ENCODE measurements at regions not wholly inside any gene's neighbourhood (a gene's known extent, or its start where the extent isn't known, plus 50 kb on each side); places are given as distances from the start of the nearest gene placed in this dataset.

DNA sequence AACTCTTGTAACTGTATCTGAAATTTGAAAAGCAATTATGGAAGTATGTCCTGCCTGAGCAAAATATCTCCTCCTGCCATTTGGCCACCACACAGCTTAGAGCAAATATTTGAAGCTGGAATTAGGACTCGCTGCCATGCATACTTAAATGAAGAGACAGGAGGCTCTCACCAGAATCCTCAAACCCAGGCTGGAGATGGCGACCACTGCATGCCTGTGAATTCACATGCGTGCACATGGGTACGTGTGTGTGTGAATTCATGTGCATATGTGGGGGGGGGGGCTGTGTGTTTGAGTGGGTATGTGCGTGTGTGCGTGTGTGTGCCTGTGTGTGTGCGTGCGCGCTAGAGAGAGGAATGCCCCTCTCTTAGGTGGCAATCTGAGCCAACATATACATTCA lies 84.1 kb upstream of the IRX1 start:
- no peak for TF ChIP-seq POLR2A (IDR thresholded peaks at IDR 0.05)
- TF ChIP-seq, protein P1, sequence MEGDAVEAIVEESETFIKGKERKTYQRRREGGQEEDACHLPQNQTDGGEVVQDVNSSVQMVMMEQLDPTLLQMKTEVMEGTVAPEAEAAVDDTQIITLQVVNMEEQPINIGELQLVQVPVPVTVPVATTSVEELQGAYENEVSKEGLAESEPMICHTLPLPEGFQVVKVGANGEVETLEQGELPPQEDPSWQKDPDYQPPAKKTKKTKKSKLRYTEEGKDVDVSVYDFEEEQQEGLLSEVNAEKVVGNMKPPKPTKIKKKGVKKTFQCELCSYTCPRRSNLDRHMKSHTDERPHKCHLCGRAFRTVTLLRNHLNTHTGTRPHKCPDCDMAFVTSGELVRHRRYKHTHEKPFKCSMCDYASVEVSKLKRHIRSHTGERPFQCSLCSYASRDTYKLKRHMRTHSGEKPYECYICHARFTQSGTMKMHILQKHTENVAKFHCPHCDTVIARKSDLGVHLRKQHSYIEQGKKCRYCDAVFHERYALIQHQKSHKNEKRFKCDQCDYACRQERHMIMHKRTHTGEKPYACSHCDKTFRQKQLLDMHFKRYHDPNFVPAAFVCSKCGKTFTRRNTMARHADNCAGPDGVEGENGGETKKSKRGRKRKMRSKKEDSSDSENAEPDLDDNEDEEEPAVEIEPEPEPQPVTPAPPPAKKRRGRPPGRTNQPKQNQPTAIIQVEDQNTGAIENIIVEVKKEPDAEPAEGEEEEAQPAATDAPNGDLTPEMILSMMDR (IDR thresholded peaks at IDR 0.05 in 4 of 5, conservative IDR thresholded peaks at IDR 0.05 in 1 of 5): no peak
